SK-N-SH treated with all-trans-retinoic acid at 6 μM for 48 hours (cell line): ENCODE measurements at regions not wholly inside any gene's neighbourhood (a gene's known extent, or its start where the extent isn't known, plus 50 kb on each side); places are given as distances from the start of the nearest gene placed in this dataset.

Source experiments
- ATAC-seq: fragments of 200-7000 bp; cut with Tn5 transposase; 3 replicates; pipeline ENCODE4 v1.9.1; 2020; ENCODE audit warnings: mild to moderate bottlenecking, moderate library complexity
- ARNTL ChIP-seq: fragments of 450-650 bp; formaldehyde crosslinking; IDR thresholded peaks from 2 replicates; pipeline ENCODE4 v1.5.0; 2020; ENCODE audit warnings: low read depth, mild to moderate bottlenecking, moderate library complexity, borderline replicate concordance
- CREB5 ChIP-seq: fragments of 250-450 bp; sonication (Bioruptor Pico); IDR thresholded peaks from 2 replicates; pipeline ENCODE4 v1.5.1; 2020; ENCODE audit warnings: low read depth, mild to moderate bottlenecking, moderate library complexity
- CSDC2 ChIP-seq: fragments of 250-450 bp; sonication (Bioruptor Pico); IDR thresholded peaks from 2 replicates; pipeline ENCODE4 v1.5.0; 2020; ENCODE audit warnings: mild to moderate bottlenecking, moderate library complexity
- CSRNP3 ChIP-seq: fragments of 250-450 bp; sonication (Bioruptor Pico); IDR thresholded peaks from 2 replicates; pipeline ENCODE4 v1.5.1; 2021; ENCODE audit warnings: mild to moderate bottlenecking, moderate library complexity
- ESRRG ChIP-seq: fragments of 250-450 bp; sonication (Bioruptor Pico); IDR thresholded peaks from 2 replicates; pipeline ENCODE4 v1.6.1; 2021; ENCODE audit warnings: mild to moderate bottlenecking
- GLIS3 ChIP-seq: fragments of 250-450 bp; sonication (Bioruptor Pico); IDR thresholded peaks from 2 replicates; pipeline ENCODE4 v1.5.0; 2020; ENCODE audit warnings: mild to moderate bottlenecking, moderate library complexity
- ISL1 ChIP-seq: fragments of 250-450 bp; sonication (Bioruptor Pico); IDR thresholded peaks from 2 replicates; pipeline ENCODE4 v2.1.2; 2022; ENCODE audit warnings: mild to moderate bottlenecking, moderate library complexity
- OSR1 ChIP-seq: fragments of 250-450 bp; sonication (Bioruptor Pico); IDR thresholded peaks from 2 replicates; pipeline ENCODE4 v1.8.0; 2022; ENCODE audit warnings: moderate library complexity, mild to moderate bottlenecking, inconsistent platforms
- PPARA ChIP-seq: fragments of 250-450 bp; sonication (Bioruptor Pico); IDR thresholded peaks from 2 replicates; pipeline ENCODE4 v1.5.0; 2020; ENCODE audit warnings: mild to moderate bottlenecking, borderline replicate concordance
- RARB ChIP-seq: fragments of 250-450 bp; sonication (Bioruptor Pico); IDR thresholded peaks from 2 replicates; pipeline ENCODE4 v1.8.0; 2021; ENCODE audit warnings: mild to moderate bottlenecking, moderate library complexity
- SNAI2 ChIP-seq: fragments of 250-450 bp; sonication (Bioruptor Pico); IDR thresholded peaks from 2 replicates; pipeline ENCODE4 v1.5.0; 2020; ENCODE audit warnings: mild to moderate bottlenecking, moderate library complexity
- TCF4 ChIP-seq: fragments of 250-450 bp; sonication (Bioruptor Pico); IDR thresholded peaks from 2 replicates; pipeline ENCODE4 v1.8.0; 2021; ENCODE audit warnings: mild to moderate bottlenecking, moderate library complexity, borderline replicate concordance
- TOX ChIP-seq: fragments of 250-450 bp; sonication (Bioruptor Pico); IDR thresholded peaks from 2 replicates; pipeline ENCODE4 v1.8.0; 2021; ENCODE audit warnings: mild to moderate bottlenecking, moderate library complexity, borderline replicate concordance
- ZC3H10 ChIP-seq: fragments of 250-450 bp; sonication (Bioruptor Pico); IDR thresholded peaks from 2 replicates; pipeline ENCODE4 v1.5.1; 2021; ENCODE audit warnings: mild to moderate bottlenecking, moderate library complexity
- ZFP3 ChIP-seq: fragments of 250-450 bp; sonication (Bioruptor Pico); IDR thresholded peaks from 2 replicates; pipeline ENCODE4 v1.5.0; 2020; ENCODE audit warnings: mild to moderate bottlenecking, moderate library complexity
- ZFP30 ChIP-seq: fragments of 450-650 bp; formaldehyde crosslinking; IDR thresholded peaks from 2 replicates; pipeline ENCODE4 v1.5.0; 2022; ENCODE audit warnings: mild to moderate bottlenecking, moderate library complexity
- ZNF565 ChIP-seq: fragments of 450-650 bp; formaldehyde crosslinking; conservative IDR thresholded peaks from 2 replicates; pipeline ENCODE4 v1.5.0; 2020; ENCODE audit warnings: low read depth, mild to moderate bottlenecking, moderate library complexity
- ZNF70 ChIP-seq: fragments of 450-650 bp; formaldehyde crosslinking; IDR thresholded peaks from 2 replicates; pipeline ENCODE4 v1.5.0; 2020; ENCODE audit warnings: mild to moderate bottlenecking, moderate library complexity
- ZNF8 ChIP-seq: fragments of 450-650 bp; formaldehyde crosslinking; IDR thresholded peaks from 2 replicates; pipeline ENCODE4 v1.5.0; 2020; ENCODE audit warnings: mild to moderate bottlenecking, moderate library complexity
- TF ChIP-seq, protein P1 (sequence below): fragments of 250-450 bp; sonication (Bioruptor Pico); IDR thresholded peaks from 2 replicates; pipeline ENCODE4 v1.5.0; 2020; ENCODE audit warnings: mild to moderate bottlenecking, moderate library complexity
- TF ChIP-seq, protein P2 (sequence below): fragments of 250-450 bp; sonication (Bioruptor Pico); IDR thresholded peaks from 2 replicates; pipeline ENCODE4 v1.8.0; 2020; ENCODE audit warnings: mild to moderate bottlenecking, moderate library complexity, borderline replicate concordance

- ATAC-seq, result no peak
- no peak for TF ChIP-seq ARNTL
- no peak for TF ChIP-seq ISL1 (CRISPR knock-in tag)
- TF ChIP-seq TCF4 (CRISPR knock-in tag), result no peak
- TF ChIP-seq, protein P1, sequence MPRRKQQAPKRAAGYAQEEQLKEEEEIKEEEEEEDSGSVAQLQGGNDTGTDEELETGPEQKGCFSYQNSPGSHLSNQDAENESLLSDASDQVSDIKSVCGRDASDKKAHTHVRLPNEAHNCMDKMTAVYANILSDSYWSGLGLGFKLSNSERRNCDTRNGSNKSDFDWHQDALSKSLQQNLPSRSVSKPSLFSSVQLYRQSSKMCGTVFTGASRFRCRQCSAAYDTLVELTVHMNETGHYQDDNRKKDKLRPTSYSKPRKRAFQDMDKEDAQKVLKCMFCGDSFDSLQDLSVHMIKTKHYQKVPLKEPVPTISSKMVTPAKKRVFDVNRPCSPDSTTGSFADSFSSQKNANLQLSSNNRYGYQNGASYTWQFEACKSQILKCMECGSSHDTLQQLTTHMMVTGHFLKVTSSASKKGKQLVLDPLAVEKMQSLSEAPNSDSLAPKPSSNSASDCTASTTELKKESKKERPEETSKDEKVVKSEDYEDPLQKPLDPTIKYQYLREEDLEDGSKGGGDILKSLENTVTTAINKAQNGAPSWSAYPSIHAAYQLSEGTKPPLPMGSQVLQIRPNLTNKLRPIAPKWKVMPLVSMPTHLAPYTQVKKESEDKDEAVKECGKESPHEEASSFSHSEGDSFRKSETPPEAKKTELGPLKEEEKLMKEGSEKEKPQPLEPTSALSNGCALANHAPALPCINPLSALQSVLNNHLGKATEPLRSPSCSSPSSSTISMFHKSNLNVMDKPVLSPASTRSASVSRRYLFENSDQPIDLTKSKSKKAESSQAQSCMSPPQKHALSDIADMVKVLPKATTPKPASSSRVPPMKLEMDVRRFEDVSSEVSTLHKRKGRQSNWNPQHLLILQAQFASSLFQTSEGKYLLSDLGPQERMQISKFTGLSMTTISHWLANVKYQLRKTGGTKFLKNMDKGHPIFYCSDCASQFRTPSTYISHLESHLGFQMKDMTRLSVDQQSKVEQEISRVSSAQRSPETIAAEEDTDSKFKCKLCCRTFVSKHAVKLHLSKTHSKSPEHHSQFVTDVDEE (CRISPR knock-in tag), result no peak
- no peak for TF ChIP-seq ZFP30 (CRISPR knock-in tag)
- no peak for TF ChIP-seq ZNF8 (CRISPR knock-in tag)
- TF ChIP-seq, protein P2, sequence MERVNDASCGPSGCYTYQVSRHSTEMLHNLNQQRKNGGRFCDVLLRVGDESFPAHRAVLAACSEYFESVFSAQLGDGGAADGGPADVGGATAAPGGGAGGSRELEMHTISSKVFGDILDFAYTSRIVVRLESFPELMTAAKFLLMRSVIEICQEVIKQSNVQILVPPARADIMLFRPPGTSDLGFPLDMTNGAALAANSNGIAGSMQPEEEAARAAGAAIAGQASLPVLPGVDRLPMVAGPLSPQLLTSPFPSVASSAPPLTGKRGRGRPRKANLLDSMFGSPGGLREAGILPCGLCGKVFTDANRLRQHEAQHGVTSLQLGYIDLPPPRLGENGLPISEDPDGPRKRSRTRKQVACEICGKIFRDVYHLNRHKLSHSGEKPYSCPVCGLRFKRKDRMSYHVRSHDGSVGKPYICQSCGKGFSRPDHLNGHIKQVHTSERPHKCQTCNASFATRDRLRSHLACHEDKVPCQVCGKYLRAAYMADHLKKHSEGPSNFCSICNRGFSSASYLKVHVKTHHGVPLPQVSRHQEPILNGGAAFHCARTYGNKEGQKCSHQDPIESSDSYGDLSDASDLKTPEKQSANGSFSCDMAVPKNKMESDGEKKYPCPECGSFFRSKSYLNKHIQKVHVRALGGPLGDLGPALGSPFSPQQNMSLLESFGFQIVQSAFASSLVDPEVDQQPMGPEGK, result no peak
- no peak for TF ChIP-seq SNAI2 (CRISPR knock-in tag)
Observed at GRCh38 chr1:82318921-82319320, 518.2 kb downstream of the ADGRL2 start.

DNA sequence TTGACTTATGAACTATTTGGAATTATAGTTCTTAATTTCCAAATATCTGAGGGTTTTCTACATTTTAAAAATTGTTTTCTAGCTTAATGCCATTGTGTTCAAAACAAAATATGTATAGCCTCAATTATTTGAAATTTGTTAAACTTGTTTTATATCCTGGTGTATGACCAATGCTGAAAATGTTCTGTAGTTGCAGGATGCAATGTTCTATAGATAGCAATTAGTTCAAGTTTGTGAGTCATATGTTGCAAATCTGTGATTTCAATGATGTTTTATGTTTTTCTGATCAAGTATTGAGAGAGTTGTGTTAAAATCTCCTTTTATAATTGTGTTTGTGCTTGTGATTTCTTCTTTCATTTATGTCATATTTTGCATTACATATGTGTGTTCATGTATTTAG lies 517.5 kb downstream of the ADGRL2 start:
- no peak for ATAC-seq
- TF ChIP-seq TOX (CRISPR knock-in tag), result no peak
- no peak for TF ChIP-seq CREB5 (CRISPR knock-in tag)
- no peak for TF ChIP-seq ZFP3
- no peak for TF ChIP-seq CSDC2
- no peak for TF ChIP-seq ESRRG
- TF ChIP-seq, protein P1 (CRISPR knock-in tag), result no peak
- no peak for TF ChIP-seq TCF4 (CRISPR knock-in tag)
- no peak for TF ChIP-seq GLIS3 (CRISPR knock-in tag)
- TF ChIP-seq ARNTL, result no peak
- TF ChIP-seq ZNF70 (CRISPR knock-in tag), result no peak
- no peak for TF ChIP-seq ZNF565 (CRISPR knock-in tag)
- no peak for TF ChIP-seq RARB (CRISPR knock-in tag)
- no peak for TF ChIP-seq SNAI2 (CRISPR knock-in tag)

GRCh38 chr1:82317671-82318070 lies 516.9 kb downstream of the ADGRL2 start:
- ATAC-seq, result no peak
- TF ChIP-seq PPARA (no peak), TOX (CRISPR knock-in tag) (no peak), ARNTL (no peak), ZFP3 (no peak), ZNF8 (CRISPR knock-in tag) (no peak), CREB5 (CRISPR knock-in tag) (no peak), ZNF70 (CRISPR knock-in tag) (no peak), SNAI2 (CRISPR knock-in tag) (no peak), ZFP30 (CRISPR knock-in tag) (no peak), ZC3H10 (CRISPR knock-in tag) (no peak), CSDC2 (no peak), TCF4 (CRISPR knock-in tag) (no peak), GLIS3 (CRISPR knock-in tag) (no peak), CSRNP3 (CRISPR knock-in tag) (no peak), OSR1 (CRISPR knock-in tag) (no peak)
- TF ChIP-seq, protein P1 (CRISPR knock-in tag), result no peak
